ENCODE measurements at regions not wholly inside any gene's neighbourhood (a gene's known extent, or its start where the extent isn't known, plus 50 kb on each side); places are given as distances from the start of the nearest gene placed in this dataset.

DNA sequence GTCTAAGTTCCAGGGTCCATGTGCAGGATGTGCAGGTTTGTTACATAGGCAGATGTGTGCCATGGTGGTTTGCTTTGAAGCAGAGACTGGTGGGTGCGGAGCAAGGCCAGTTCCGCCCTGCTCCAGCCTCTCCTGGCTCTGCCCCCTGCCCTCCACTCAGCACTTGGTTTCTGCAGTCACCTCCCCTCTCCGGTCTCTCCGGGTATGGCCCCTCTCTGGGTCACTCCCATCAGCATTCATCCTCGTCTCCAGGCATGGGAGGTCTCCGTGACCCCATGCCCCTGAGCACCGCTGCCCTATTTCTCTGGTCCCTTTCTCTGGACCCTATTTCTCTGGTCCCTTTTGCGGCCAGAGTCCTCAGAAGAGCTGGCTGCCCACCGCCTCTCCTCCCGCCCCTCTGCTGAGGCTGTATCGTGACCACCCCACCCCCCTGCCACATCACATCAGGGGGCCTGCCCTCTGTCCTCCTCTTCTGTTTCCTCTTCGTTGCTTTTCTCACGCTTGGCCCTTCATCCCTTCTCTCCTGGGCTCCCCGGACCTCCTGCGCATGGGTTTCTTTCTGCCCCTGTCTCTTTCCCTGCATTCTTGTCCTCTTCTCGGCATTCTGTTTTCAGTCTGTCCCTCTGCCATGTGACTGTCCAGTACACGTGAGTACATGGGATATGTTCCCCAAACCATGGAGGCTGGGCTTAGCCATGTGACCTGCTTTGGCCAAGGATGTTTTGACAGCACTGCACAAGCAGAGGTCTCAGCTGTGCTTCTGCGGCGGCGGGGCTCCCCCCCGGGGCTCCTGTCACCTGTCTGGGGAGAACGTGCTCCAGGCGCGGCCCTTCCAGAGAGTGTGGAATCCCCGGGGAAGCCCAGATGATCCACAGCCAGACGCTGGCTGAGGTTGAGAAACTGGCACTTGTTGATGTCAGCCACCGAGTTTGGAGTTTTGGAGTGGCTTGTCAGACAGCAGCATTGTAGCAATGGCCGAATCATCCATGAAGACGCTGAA, 54.4 kb upstream of the C1orf174 start:
- no peak for DNase-seq (ENCODE audit: low spot score)

DNA sequence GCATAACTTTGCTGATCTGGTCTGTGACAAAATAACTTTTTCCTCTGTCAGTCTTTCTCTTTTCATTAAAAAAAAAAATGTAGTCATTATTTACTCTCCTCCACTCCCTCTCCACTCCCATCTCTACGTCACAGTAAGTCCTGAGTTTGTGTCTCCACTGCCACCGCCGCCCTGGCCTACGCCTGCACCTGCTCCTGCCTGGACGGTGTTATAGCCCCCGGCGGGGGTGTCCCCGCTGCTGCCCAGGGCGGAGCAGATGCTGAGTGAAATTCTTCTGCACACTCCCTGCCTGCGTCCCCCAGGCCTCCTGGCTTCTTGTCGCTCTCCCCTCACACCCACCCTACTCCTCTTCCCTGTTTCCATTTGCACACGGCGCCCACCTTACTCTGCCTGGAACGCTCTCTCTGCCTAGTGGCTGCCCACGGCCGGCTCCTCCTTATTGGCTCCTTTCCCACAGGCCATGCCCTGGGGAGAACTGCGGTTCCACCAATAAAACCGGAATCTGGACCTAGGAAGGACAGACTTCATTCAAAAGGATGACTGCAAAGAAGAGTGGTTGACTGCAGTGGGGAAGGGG, 55.2 kb upstream of the C1orf174 start:
- no peak for DNase-seq (ENCODE audit: low spot score)

DNA sequence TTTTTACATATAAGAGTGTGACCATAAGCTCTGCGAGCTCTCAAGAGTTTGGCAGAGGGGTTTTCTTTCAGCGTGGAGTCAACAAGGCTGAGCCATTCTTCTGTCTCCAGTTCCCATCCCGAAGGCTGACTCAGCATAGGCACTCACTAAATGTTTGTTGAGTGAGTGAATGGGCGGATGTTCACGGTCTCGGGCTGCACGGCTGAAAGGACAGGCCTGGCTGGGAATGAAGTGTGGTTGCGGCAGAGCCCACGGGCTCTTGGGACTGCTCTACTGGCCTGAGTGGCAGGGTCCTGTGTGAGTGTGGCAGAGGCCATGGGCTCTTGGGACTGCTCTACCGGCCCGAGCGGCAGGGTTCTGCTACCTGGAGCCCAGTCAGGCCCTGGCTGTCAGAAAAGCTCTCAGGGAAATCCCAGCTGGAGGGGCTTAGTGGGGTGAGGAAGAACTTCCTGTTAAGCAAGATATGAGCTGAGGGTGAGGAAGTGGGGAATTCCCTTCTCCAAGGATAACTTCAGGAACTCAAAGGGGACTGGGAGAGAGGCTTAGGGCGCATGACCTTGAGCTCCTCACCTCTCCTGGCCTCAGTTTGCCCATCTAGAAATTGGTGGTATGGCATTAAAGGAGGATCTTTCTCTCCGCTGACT, 56.6 kb upstream of the C1orf174 start:
- no peak for DNase-seq (ENCODE audit: low spot score)

DNA sequence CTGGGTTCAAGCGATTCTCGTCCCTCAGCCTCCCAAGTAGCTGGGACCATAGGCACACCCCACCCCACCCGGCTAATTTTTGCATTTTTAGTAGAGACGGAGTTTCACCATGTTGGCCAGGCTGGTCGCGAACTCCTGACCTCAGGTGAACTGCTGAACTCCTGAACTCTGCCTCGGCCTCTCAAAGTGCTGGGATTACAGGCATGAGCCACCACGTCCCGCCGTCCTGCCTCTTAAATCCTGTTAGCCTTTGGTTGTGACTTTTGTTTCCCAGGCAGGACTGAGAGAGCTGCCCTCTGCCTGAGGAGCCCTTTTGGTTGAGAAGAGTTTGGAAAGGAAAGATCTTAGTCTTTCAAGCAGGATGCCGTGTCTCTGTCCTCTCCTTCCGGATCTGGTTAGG, 59.3 kb upstream of the C1orf174 start:
- no peak for DNase-seq (ENCODE audit: low spot score)

DNA sequence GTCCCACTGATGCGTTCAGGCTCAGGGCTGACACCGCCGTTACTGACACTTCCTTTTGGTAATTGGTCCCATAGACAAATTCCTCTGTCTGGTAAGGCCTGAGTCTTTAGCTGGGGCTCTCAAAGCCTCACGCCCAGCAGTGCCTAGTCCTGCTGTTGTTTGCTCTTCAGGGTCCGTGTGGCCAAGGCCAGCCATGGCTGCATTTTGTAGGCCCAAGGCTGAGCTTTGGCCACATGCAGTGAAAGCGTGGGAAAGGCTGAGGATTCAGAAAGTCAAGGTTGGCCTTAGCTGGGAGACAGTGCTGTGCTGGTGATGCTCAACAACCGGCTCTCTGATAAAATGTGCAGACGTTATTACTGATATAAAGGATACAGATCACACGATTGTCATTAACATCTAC, 63.5 kb upstream of the C1orf174 start:
- DNase-seq (ENCODE audit: low spot score): no peak

DNA sequence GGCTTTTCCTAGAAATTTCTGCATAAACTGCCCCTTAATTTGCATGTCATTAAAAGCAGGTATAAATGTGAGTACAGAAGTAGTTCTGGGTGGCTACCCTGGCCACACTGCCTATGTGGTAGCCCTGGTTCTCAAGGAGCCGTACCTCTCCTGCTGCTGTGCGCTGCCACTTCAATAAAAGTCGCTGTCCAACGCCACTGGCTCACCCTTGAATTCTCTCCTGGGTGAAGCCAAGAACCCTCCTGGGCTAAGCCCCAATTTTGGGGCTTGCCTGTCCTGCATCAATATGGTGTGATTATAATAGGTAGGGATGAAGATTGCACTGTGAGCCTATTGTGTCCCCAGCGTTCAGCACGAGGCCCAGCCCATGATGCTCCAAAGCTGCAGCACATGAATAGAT, 65.6 kb upstream of the C1orf174 start:
- DNase-seq (ENCODE audit: low spot score): no peak

DNA sequence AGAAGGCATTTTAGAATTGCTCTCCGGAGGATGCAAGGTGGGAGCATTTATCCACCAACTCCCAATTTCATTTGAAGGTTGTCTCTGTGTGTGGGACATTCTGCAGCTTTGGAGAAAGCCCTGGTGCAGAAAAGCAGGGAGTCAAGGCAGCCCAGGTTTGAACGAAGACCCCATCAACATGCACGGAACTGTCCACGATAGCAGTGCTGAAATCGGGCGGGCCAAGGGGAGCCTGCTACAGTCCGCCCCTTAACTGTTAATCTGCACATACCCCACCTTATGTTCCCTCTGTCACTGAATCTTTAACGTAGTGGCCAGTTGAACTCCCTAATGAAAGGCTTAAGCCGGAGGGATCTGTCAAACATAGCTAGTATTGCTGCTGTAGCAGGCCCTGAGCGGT, 68.8 kb upstream of the C1orf174 start:
- DNase-seq (ENCODE audit: low spot score): no peak

DNA sequence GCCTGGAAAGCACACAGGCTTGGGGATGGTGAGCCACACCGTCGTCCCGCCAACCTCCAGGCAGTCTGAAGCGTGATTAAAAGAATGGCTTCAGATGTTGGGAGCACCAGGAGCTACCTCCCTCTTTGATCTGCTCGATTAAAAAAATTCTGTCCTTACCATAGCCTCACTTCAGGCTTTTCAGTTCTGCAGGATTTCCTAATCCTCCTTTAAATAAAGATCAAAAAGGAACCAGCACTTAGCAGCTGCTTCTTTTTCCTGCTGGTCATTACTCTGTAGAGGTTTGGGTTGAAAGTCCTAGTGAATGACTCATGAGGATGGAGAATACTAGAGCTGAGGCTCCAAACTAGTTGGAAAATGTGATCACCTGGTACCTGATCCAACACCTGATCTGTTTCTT, 71.9 kb upstream of the C1orf174 start:
- DNase-seq (ENCODE audit: low spot score): no peak

DNA sequence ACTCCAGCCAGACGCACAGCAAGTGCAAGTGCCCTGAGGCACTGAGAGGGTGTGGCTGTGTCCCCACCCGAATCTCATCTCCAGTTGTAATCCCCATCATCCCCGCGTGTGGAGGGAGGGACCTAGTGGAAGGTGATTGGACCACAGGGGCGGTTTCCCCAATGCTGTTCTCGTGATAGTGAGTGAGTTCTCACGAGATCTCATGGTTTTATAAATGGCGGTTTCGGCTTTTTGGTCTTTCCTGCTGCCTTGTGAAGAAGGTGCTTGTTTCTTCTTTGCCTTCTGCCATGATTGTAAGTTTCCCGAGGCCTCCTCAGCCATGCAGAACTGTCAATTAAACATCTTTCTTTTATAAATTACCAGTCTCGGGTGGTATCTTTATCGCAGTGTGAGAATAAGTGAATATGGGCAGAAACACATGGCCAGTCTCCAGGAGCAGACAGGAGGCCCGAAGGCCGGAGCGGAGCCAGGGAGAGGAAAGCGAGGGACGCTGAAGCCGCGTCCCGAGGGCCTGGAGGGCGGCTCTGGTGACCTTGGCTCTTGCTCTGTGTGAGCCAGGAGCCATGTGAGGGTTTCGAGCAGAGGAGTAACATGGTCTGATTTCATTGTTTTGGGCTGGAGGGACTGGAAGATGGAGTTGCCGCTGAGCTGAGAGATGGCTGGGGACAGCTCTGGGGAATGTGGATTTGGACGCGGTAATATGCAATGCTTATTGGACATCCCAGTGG, 76.0 kb upstream of the C1orf174 start:
- no peak for DNase-seq (ENCODE audit: low spot score)

DNA sequence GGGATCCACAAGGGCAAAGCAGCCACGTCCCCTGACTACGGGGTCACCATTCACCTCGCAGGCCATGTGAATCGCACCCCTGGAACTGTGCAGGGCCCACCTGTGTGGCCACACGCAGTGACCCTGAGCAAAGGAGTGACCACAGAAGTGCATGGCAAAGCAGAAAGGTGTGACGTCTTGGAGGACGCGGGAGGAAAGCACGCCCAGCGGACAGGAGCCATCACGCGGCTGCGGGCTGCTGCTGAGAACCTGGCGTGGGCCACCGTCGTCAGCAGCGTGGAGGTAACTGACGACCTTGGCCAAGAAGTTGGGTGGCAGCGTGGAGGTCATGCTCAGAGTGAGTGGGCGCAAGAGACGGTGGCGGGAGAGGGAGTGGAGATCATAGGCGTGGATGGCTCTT, 76.7 kb upstream of the C1orf174 start:
- DNase-seq (ENCODE audit: low spot score): no peak

DNA sequence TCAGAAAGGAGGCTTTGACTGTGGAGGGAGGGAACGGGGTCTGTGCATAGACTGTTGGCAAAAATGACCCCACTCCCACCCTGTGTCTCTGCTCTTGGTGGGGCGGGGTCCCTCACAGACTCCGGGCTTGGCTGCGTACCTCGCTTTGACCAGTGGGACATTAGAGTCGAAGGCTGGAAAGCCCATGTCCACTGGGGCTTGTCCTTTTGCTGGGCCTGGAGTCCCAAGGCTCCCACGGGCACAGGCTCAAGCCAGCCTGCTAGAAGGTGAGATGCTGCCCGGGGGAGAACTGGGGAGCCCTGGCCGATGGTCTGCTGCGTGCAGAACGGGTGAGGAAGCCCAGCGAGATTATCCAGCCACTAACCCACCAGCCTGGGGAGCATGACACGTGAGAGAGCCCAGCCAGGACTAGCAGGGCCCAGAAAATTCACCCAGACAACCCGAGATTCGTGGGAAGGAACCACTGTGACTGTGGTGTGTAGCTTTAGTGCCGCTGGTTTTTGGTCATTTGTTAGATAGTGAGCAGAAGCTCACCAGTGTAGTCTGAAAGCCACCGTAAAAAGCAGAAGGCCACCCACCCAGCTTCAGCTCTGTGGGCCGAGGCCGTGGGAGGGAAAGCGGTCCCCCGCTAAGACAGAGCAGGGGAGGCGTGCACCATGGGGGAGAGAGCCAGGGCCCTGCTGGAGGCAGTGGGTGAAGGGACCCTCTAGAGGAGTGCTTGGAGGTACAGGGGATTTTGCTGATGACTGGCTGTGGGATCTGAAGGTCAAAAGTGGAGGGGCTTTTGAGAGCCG, 78.3 kb upstream of the C1orf174 start:
- no peak for DNase-seq (ENCODE audit: low spot score)

DNA sequence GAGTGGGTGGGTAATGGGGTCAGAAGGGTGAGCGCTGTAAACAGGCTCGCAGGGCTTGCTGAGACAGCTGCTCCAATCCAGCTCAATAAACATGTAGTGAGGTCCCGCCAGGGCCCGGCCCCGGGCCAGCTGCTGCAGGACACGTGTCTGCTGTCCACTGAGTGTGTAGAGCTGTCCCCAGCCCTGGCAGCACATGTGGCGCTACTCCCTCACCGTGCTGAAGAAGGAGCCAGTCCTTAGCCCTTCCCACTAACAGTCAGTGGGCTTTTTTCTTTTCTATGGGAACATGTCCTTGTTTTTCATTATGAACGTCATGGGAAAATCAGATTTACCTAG, 78.9 kb upstream of the C1orf174 start:
- DNase-seq (ENCODE audit: low spot score): no peak

DNA sequence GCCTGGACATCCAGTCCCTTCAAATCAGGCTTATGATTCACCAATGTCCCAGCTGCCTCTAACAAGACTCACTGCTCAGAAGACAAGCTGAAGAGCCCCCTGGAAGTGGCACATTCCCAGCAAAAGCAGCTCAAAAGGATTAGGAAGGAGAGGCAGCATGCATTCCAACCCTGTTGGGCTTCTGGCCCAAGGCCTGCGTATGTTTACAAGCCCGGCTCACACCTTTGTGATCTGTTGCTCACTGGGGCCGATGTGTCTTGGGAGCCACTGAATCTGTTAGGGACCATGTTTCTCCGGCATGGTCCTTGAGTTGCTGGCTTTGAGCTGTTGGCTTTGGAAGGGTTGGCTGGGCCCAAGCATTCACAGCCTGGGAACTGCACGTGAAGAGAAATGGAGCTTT, 81.2 kb upstream of the C1orf174 start:
- DNase-seq (ENCODE audit: low spot score): no peak

DNA sequence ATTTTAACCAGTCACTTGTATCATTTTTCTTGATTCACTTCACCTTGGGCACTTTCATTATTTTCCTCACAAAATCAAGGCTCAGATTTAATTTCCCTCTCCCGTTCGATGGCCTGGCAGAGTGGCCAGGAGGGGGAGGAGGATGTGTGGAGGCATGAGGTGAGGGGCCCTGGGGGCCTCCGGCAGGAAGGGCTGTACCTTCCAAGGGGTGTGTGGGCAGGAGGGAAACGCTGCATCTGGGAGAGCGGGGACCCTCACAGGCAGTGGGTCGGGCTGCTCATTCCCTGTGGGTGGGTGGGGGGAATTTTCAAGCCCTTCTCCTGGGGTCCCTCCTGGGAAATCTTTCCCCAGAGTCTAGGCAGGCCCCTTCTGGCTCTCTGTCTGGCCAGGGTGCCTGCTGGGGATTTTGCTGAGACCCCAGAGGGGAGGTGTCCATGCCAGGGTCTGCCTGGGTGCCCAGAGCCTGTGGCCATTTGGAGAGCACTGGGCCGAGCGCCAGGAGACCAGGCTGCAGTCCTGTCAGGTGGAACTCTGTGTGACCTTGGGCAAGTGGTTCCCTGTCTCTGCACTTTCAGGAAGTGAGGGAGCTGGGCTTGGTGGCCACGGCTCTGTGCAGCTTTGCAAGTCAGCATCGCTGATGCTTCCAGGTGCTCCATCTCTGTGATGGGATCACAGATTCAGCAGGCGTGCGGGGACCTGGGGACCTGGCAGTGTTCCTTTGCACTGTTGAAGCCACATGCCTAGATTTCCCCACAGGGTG, 81.9 kb upstream of the C1orf174 start:
- no peak for DNase-seq (ENCODE audit: low spot score)

DNA sequence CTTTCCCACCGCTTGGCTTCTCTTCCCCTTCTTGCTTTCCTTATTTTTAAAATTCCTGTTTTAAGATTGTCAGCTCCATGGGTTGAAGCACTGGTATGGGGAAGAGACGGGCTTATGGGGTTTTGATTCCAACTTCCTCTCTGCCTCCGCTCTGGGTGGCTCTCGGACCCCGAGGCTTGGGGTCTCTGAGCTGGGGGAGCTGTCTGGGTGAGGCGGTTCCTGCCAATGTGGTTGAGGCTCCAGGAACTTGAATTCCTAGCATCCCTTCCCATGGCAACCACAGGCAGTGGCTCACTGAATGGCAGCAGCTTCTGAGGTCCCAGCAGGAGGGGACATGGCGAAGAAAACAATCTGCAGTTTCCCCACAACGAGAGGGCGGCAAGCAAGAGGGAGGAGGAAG, 83.1 kb upstream of the C1orf174 start:
- DNase-seq (ENCODE audit: low spot score): no peak

DNA sequence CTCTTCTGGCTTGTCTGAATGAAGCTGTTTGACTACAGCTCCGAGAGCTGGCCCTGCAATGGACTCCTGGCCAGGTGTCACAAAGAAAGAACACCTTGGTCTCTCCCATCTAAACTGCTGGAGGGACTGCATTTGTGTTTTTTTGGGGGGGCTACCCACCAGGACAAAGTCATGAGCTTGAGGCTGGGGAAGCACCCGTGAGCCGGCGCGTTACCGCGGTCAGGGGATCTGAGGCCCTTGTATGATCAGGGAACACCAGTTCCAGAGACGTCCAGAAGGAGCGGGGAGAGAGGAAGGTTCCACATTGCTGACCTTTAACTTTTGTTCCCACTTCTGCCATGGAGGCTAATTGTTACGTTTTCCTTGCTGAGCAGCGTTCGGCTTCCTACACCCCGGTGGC, 84.5 kb upstream of the C1orf174 start:
- no peak for DNase-seq (ENCODE audit: low spot score)

DNA sequence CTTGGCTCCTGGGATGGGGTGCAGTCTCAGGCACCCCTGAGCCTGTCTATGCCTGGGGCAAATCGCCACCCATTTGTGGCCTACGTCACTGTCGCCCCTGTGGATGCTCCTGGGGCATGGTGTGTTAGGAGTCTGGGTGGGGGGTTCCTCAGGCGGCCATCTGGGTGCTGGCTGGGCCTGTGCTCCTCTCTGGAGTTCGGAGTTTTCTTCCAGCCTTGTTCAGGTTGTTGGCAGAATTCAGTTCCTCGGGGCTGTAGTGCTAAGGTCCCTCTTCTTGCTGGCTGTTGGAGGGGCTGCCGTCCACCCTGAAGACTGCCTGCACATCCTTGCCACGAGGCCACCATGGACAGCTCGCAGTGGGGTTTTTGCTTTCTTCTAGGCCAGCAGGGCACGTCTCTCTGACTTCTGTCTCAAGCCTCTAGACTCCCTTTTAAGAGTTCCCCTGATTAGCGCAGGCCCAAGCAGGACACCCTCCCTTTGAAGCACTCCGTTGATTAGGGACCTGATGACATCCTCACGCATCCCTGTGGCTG, 86.7 kb upstream of the C1orf174 start:
- no peak for DNase-seq (ENCODE audit: low spot score)

DNA sequence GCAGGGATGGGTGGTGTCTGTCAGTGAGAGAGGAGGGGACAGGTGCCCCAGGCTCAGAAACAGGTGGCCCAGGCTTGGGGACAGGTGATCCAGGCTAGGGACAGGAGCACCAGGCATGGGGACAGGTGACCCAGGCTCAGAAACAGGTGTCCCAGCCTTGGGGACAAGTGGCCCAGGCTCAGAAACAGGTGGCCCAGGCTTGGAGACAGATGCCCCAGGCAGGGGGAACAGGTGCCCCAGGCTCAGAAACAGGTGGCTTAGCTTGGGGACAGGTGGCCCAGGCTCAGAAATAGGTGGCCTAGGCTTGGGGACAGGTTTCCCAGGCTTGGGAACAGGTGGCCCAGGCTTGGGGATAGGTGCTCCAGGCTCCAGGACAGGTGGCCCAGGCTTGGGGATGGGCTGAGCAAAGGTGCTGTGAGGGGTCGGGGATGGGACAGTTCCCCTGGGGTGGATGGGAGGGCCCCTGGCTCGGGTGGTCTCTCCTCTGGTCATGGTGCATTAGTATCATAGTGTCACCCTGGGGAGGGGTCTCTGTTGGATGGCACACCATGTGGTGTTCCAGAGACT, 87.7 kb upstream of the C1orf174 start:
- DNase-seq (ENCODE audit: low spot score): no peak

DNA sequence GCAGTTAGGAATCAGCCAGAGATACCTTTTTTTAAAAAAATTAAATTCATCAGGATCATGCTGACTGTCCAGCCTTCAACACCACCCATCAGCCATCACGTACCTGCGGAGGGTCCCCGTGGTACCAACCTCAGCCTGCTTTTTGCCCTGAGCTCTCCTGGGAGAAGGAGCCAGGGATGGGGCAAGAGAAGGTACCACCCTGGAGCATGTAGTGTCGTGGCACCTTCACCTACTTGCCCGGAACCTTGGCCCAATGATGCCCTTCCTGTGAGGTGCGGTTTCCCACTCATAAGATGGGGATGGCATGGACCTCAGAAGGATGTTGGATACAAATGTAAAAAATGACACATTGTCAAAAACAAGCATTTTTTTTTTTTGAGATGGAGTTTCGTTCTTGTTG, 88.4 kb upstream of the C1orf174 start:
- DNase-seq (ENCODE audit: low spot score): no peak

DNA sequence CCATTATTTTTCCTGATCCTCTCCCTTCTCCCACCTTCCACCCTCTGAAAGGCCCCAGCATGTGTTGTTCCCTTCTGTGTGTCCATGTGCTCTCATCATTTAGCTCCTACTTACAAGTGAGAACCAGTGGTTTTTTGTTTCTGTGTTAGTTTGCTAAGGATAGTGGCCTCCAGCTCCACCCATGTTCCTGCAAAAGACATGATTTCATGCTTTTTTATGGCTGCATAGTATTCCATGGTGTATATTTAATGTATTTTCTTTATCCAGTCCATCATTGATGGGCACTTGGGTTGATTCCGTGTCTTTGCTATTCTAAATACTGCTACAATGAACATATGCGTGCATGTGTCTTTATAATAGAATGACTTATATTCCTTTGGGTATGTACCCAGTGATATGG, 89.4 kb upstream of the C1orf174 start:
- no peak for DNase-seq (ENCODE audit: low spot score)
